Central memory CD8-positive, alpha-beta T cell (primary cell): ENCODE measurements at regions not wholly inside any gene's neighbourhood (a gene's known extent, or its start where the extent isn't known, plus 50 kb on each side); places are given as distances from the start of the nearest gene placed in this dataset.

Source experiments
- ATAC-seq: fragments of 150-1000 bp; cut with Tn5 transposase; replicated peaks from 2 replicates; pipeline ENCODE4 v1.10.0; 2022; ENCODE audit warnings: mild to moderate bottlenecking, moderate FRiP score, moderate number of reproducible peaks; ENCODE audit not compliant: poor library complexity, severe bottlenecking; ENCODE audit errors: extremely low read depth
- DNase-seq, 2 donors: peaks; one replicate each; pipeline ENCODE4 v3.0.0; 2021; ENCODE audit warnings: low spot score in 2 of 2
- H3K27ac Mint-ChIP-seq: one replicate; pipeline ENCODE4 v1.8.0; 2022; ENCODE audit warnings: low read depth, mild to moderate bottlenecking, moderate library complexity, mixed read lengths
- H3K27me3 Mint-ChIP-seq: one replicate; pipeline ENCODE4 v1.8.0; 2022; ENCODE audit warnings: mixed read lengths
- H3K36me3 Mint-ChIP-seq: one replicate; pipeline ENCODE4 v1.8.0; 2022; ENCODE audit warnings: mild to moderate bottlenecking, moderate library complexity, mixed read lengths; ENCODE audit not compliant: insufficient read depth
- H3K4me1 Mint-ChIP-seq: one replicate; pipeline ENCODE4 v1.8.0; 2022; ENCODE audit warnings: mixed read lengths
- H3K4me3 Mint-ChIP-seq: one replicate; pipeline ENCODE4 v1.8.0; 2022; ENCODE audit warnings: mild to moderate bottlenecking, moderate library complexity, mixed read lengths
- H3K9me3 Mint-ChIP-seq: one replicate; pipeline ENCODE4 v1.8.0; 2022; ENCODE audit warnings: mixed read lengths

DNA sequence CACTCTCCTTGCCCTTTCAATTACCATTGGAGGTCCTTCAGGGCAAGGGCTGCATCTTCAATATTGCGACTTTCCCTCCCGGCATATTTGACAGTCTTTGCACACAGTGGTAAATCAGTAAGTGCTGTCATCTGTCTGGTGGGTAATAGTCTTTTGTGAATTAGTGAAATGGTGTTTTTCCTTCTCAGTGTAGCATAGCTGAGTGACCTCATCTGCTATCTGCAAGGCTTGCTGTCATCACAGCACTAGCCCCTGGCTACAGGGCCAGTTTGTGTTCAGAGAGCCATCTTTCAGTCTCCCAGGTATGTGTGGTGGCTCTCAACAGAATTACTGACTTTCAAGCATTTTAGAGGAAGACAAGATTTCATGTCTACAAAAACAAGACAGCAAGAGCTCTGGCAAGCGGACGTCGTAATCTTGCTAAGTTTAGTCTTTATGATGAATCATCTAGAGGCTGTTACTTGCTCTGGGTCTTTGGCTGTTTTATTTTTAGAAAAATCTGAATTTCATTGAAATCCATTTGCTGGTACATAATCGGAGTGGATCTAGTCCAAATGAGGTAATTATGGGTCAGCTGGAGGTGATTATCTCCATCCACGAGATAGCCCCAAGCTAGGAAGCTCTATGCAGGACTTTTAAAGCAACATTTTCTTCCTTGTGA lies 528.9 kb downstream of the EPM2A start:
- H3K4me3 Mint-ChIP-seq, result no peak overlapping the region
- no peak for DNase-seq
- no peak for ATAC-seq
- H3K27me3 Mint-ChIP-seq, result peaks cover 58% of the 10 kb centered on the region
- H3K4me1 Mint-ChIP-seq, result no peaks in the 10 kb centered on the region
- no peaks in the 10 kb centered on the region for H3K9me3 Mint-ChIP-seq
- no peak overlapping the region for H3K27ac Mint-ChIP-seq
- H3K36me3 Mint-ChIP-seq, result no peaks in the 10 kb centered on the region

GRCh38 chr6:145208474-145208873 lies 526.8 kb downstream of the EPM2A start:
- DNase-seq, result no peak
- Mint-ChIP-seq H3K4me3 (no peak overlapping the region), H3K4me1 (peaks cover 3% of the 10 kb centered on the region), H3K27ac (no peak overlapping the region), H3K9me3 (no peaks in the 10 kb centered on the region), H3K36me3 (no peaks in the 10 kb centered on the region), H3K27me3 (peaks cover 37% of the 10 kb centered on the region)
- no peak for ATAC-seq

DNA sequence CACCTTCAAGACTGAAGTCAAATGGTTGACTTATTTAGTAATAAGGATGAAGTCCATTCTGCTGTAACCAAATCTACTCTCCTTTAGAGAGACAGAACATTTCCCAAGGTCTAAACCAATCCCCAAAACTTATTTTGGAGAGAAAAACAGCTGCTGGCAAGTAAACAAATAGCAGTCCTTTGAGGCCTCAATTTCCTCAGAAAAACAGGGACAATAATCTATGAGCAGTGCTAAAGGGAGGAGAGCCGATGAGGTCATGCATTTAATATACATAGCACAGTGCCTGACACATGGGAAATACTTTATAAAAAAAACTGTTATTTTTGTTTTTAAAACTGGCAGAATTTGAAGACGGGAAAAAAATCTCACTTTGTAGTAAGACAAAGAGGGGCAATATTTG lies 526.0 kb downstream of the EPM2A start:
- ATAC-seq, result no peak
- Mint-ChIP-seq H3K27ac (no peak overlapping the region), H3K27me3 (peaks cover 33% of the 10 kb centered on the region)

GRCh38 chr6:145212813-145213212 lies 522.5 kb downstream of the EPM2A start:
- no peak overlapping the region for H3K4me3 Mint-ChIP-seq
- H3K9me3 Mint-ChIP-seq, result no peaks in the 10 kb centered on the region
- no peak overlapping the region for H3K27ac Mint-ChIP-seq
- H3K27me3 Mint-ChIP-seq, result peaks cover 21% of the 10 kb centered on the region
- no peaks in the 10 kb centered on the region for H3K36me3 Mint-ChIP-seq
- ATAC-seq (no peak), DNase-seq (no peak)
- peaks cover 9% of the 10 kb centered on the region for H3K4me1 Mint-ChIP-seq

More for the DNA sequence above, 526.0 kb downstream of the EPM2A start:
- H3K9me3 Mint-ChIP-seq, result no peaks in the 10 kb centered on the region
- peaks cover 9% of the 10 kb centered on the region for H3K4me1 Mint-ChIP-seq
- DNase-seq, result no peak
- H3K36me3 Mint-ChIP-seq, result no peaks in the 10 kb centered on the region
- H3K4me3 Mint-ChIP-seq, result no peak overlapping the region

DNA sequence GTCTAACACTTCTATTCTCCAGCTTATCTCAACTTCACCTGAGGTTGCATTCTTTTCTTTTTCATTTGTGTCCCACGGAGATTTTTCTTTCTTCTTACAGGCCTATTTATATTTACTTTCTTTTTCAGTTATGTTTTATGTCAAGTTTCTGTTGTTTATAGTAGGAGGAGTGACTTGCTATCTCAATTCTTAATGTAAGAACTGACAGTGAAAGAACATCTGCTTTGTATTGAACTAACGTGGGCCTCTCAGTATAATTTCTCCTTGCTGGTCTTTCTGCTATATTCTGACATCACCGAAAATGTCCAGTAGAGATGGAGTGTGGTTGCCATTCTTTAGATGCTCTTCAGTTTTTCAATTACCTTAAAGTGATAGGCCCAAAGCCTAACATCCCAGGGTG lies 521.7 kb downstream of the EPM2A start:
- no peaks in the 10 kb centered on the region for H3K9me3 Mint-ChIP-seq
- DNase-seq (no peak), ATAC-seq (no peak)
- H3K27ac Mint-ChIP-seq, result no peak overlapping the region
- H3K27me3 Mint-ChIP-seq, result peaks cover 27% of the 10 kb centered on the region
- peaks cover 9% of the 10 kb centered on the region for H3K4me1 Mint-ChIP-seq
- H3K4me3 Mint-ChIP-seq, result no peak overlapping the region
- H3K36me3 Mint-ChIP-seq, result no peaks in the 10 kb centered on the region

DNA sequence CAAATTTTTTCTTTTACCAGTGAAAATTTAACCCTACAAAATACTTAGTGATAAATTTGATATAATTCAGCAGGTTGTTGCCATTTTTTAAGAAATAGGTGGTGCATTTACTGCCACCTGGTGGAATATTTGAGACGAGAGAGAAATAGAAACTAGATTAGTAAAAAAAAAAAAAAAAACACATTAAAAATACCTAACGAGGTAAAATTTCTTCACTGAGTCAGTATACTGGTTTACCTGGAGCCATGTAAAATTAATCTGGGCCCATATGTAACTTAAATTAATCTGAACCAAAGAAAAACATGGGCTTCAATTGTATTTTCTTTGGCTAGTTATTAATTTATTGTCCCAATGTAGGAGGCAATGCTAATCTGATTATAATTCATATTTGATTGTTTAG lies 520.8 kb downstream of the EPM2A start:
- H3K4me3 Mint-ChIP-seq, result no peak overlapping the region
- H3K4me1 Mint-ChIP-seq, result peaks cover 9% of the 10 kb centered on the region
- no peak for ATAC-seq
- no peak for DNase-seq
- H3K27me3 Mint-ChIP-seq, result peaks cover 37% of the 10 kb centered on the region
- H3K27ac Mint-ChIP-seq, result no peak overlapping the region
- H3K36me3 Mint-ChIP-seq, result no peaks in the 10 kb centered on the region
- H3K9me3 Mint-ChIP-seq, result no peaks in the 10 kb centered on the region

- peaks cover 32% of the 10 kb centered on the region for H3K27me3 Mint-ChIP-seq
- no peaks in the 10 kb centered on the region for H3K36me3 Mint-ChIP-seq
- no peak overlapping the region for H3K27ac Mint-ChIP-seq
- no peaks in the 10 kb centered on the region for H3K9me3 Mint-ChIP-seq
- no peaks in the 10 kb centered on the region for H3K4me1 Mint-ChIP-seq
- H3K4me3 Mint-ChIP-seq, result no peak overlapping the region
- DNase-seq, result no peak
- ATAC-seq, result no peak
Measured at GRCh38 chr6:145224450-145224849, 510.9 kb downstream of the EPM2A start.

- ATAC-seq (no peak), DNase-seq (no peak)
- no peak overlapping the region for H3K4me3 Mint-ChIP-seq
- H3K4me1 Mint-ChIP-seq, result no peaks in the 10 kb centered on the region
- no peaks in the 10 kb centered on the region for H3K36me3 Mint-ChIP-seq
- H3K27ac Mint-ChIP-seq, result no peak overlapping the region
- H3K9me3 Mint-ChIP-seq, result no peaks in the 10 kb centered on the region
- peaks cover 27% of the 10 kb centered on the region for H3K27me3 Mint-ChIP-seq
Measured at GRCh38 chr6:145225500-145225899, 509.8 kb downstream of the EPM2A start.

GRCh38 chr6:145227593-145227992 lies 507.7 kb downstream of the EPM2A start:
- no peak for ATAC-seq
- Mint-ChIP-seq H3K9me3 (no peaks in the 10 kb centered on the region), H3K36me3 (no peaks in the 10 kb centered on the region), H3K27me3 (peaks cover 6% of the 10 kb centered on the region), H3K27ac (no peak overlapping the region), H3K4me1 (no peaks in the 10 kb centered on the region), H3K4me3 (no peak overlapping the region)
- no peak for DNase-seq

GRCh38 chr6:145228962-145229582 lies 506.2 kb downstream of the EPM2A start:
- Mint-ChIP-seq H3K27me3 (peaks cover 1% of the 10 kb centered on the region), H3K27ac (no peak overlapping the region), H3K4me3 (no peak overlapping the region), H3K4me1 (no peaks in the 10 kb centered on the region), H3K36me3 (no peaks in the 10 kb centered on the region), H3K9me3 (no peaks in the 10 kb centered on the region)
- DNase-seq, result no peak
- ATAC-seq, result no peak

- Mint-ChIP-seq H3K4me3 (no peak overlapping the region), H3K36me3 (no peaks in the 10 kb centered on the region), H3K9me3 (no peaks in the 10 kb centered on the region), H3K27me3 (peaks cover 22% of the 10 kb centered on the region), H3K27ac (no peak overlapping the region), H3K4me1 (no peaks in the 10 kb centered on the region)
- no peak for DNase-seq
- ATAC-seq, result no peak
Measured at GRCh38 chr6:145233955-145234354, 501.4 kb downstream of the EPM2A start.

DNA sequence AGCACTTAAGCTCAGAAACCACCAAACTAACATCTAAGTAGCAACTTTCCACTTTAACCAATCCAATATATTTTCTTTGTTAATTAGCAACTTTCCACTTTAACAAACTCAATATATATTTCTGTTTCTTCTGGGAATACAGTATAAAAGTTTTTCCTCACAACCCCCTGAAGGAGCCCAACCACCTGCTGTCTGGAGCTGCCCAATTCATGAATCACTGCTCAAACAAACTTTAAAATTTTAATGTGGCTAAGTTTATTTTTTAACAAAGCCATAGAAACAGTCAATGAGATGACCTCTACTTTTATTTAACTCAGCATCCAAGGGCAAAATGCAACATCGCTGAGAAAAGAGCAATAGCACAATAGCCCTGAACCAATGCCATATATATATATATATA lies 500.1 kb downstream of the EPM2A start:
- no peaks in the 10 kb centered on the region for H3K9me3 Mint-ChIP-seq
- H3K27ac Mint-ChIP-seq, result no peak overlapping the region
- ATAC-seq (no peak), DNase-seq (no peak)
- H3K4me1 Mint-ChIP-seq, result no peaks in the 10 kb centered on the region
- no peaks in the 10 kb centered on the region for H3K36me3 Mint-ChIP-seq
- peaks cover 24% of the 10 kb centered on the region for H3K27me3 Mint-ChIP-seq
- no peak overlapping the region for H3K4me3 Mint-ChIP-seq

GRCh38 chr6:145238787-145239186 lies 496.5 kb downstream of the EPM2A start:
- Mint-ChIP-seq H3K36me3 (no peaks in the 10 kb centered on the region), H3K9me3 (no peaks in the 10 kb centered on the region), H3K27ac (no peak overlapping the region), H3K4me3 (no peak overlapping the region), H3K27me3 (peaks cover 39% of the 10 kb centered on the region), H3K4me1 (no peaks in the 10 kb centered on the region)
- no peak for DNase-seq
- ATAC-seq, result no peak
